SKM-1 treated with dmso at 0.1 percent for 144 hours (cell line): ENCODE measurements at regions not wholly inside any gene's neighbourhood (a gene's known extent, or its start where the extent isn't known, plus 50 kb on each side); places are given as distances from the start of the nearest gene placed in this dataset.
"Not testable (repeated sequence)": the region's sequence is repeated elsewhere in the genome, so short reads cannot be mapped to it uniquely, and the experiment has no call there.

ENCODE experiments used
- DNase-seq: peaks from one replicate; lab custom pipeline; 2025; ENCODE audit not compliant: unreplicated experiment; lab: John Stamatoyannopoulos, UW

DNA sequence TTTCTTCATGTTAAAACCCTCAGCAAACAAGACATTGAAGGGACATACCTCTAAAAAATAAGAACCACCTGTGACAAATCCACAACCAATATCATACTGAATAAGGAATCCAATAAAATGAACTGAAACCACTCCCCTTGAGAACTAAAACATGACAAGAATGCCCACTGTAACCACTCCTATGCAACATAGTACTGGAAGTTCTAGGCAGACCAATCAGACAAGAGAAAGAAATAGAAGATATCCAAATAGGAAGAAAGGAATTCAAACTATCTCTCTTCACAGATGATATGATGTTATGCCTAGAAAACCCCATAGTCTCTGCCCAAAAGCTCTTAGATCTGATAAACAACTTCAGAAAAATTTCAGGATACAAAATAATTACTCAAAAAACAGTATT, 887.7 kb upstream of the CDH18 start:
- DNase-seq = not testable (repeated sequence)

DNA sequence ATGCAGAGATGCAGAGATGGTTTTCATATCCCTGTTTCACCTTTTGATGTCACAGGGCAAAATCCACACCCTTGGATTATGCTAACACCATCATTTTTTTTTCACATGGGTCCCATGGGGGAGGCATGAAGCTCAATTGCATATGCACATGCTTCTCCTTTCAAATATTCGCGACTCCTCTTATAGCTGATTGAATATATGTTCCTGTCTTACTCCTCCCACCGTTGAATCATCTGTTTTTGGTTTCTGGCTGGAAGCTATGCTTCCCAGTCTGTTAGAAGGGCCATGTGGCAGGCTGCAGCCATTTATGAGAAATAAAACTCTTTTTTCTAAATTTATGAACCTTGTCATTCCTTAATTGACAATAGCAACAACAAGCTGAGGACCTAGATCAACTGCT, 877.9 kb upstream of the CDH18 start:
- DNase-seq = not testable (repeated sequence)

GRCh38 chr5:20833081-20833627, 845.2 kb upstream of the CDH18 start:
- no peak for DNase-seq

DNA sequence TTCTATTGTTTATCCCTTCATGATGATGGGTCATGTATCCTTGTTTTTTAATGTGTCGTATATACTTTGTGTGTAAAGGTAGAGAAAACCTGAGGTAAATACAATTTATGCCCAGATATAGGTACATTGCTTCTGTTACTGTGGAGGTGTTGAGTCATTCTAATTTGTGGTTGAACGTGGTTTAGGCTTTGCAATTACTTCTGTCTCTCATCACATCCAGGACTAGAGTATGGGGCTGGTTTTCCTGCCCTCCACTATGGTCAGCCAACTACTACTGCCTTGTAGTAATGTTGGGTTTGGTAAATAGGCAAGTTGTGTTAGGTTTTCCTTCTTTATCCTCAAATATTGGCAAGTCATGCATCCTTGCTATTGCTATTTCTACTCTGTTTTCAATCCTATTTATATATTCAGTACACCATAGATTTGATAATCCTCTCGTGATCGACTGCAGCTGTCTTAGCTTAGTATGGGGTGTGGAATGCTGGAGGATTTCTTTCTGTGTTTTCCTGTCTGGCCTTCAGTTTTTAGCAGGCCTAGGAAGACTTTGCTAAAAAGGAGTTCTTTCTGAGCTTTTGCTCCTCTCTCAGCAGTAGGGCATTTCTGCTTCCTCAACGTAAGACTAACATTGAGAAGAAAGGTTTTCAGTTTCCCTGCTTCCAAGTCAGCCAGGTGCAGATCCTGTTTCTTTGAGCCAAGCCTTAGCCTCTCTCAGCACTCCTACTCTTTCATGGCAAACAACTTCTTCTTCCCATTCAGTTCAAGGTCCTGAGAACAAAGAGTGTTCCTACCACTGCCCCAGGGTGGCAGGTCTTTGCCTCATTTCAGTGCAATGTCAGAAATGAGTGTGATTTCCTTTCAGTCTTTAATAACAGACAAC, 844.4 kb upstream of the CDH18 start:
- no peak for DNase-seq

DNA sequence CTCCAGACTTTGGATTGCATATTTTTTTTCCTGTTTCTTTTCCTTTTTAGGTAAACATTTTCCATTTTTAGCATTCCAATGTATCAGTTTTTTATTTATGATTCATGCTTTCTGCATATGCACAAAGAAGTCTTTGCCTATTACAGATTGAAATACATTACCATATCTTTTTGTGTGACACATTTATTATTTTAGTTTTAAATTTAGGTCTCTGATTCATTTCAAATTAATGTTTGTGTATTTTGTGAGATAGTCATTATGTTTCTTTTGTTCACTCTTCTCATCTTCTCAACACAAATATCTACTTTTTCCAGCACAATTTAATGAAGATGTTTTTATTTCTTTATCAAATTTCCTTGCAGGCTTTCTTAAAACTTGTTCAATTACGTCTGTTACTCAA, 838.0 kb upstream of the CDH18 start:
- not testable (repeated sequence) for DNase-seq

- not testable (repeated sequence) for DNase-seq
Measured at GRCh38 chr5:20797216-20797615, 809.2 kb upstream of the CDH18 start.

DNA sequence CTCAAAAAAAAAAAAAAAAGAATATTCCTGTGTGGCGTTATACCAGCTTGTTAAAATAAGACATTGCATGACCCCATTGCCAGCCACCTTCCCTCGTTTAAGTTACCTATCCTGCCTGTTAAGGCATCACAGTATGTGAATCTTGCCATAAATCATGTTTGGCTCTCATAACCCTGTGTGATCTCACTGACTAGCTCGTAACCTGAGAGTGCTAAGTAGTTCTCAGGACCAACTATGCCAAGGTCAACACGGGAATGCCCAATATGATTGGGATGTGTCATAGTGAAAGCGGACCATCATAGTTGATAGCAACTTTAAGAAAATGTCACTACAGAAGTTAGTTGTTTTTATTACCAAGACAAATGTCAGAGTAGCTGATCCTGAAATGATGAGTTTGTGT, 796.8 kb upstream of the CDH18 start:
- not testable (repeated sequence) for DNase-seq

DNA sequence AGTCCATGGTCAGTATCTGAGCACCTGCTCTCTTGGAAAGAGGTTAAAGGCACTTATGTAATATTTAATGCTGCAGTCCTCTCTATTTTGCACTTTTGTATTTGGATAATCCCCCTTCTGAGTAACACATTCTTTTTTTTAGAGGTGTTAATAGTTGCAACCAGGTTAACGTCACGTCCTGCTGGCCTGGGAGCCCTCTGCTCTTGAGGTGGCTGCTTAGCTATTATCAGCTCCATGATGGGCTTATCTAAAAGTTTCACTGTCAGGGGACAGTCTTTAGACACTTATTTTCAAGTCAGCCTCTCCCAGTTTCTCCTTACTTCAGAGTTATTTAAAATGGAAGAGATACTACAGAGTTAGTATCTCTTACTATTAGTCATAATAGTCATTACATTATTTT, 795.5 kb upstream of the CDH18 start:
- DNase-seq = not testable (repeated sequence)

GRCh38 chr5:20771338-20771737, 783.3 kb upstream of the CDH18 start:
- not testable (repeated sequence) for DNase-seq

DNA sequence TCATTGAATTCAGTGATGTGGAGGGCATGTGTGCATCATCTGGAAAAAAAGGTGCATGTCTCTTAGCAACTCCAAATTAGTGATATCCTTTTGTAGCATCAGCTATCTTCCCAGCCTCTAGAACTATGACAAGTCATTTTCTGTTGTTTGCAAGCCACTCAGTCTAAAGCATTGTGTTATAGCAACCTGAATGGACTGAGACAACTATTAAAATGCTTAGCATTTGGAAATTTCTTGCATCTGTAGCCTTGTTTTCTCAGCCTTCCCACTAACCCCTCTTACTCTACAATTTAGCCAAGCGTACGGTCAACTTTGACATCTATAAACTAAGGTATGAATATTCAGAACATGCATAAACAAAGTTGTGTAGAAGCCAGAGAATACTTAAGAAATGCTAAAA, 777.1 kb upstream of the CDH18 start:
- not testable (repeated sequence) for DNase-seq

DNA sequence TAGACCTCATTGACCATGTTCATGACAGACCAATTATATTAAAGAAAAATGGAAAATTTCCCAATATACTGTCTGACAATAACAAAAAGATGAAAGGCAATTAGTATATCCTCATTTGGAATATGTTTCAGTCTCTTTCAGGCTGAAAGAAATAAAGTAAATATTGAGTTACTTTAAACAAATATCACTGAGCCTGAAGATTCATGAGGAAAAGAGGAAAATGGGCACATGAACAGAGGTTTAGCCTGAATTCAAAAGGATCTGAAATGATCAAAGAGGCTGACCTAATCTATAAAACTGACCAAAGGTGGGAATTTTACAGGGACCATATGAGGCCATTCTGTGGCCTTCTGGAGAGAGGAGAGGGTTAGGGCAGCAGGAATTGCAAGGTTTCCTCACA, 771.5 kb upstream of the CDH18 start:
- DNase-seq = not testable (repeated sequence)

- not testable (repeated sequence) for DNase-seq
Measured at GRCh38 chr5:20752179-20752578, 764.2 kb upstream of the CDH18 start.

DNA sequence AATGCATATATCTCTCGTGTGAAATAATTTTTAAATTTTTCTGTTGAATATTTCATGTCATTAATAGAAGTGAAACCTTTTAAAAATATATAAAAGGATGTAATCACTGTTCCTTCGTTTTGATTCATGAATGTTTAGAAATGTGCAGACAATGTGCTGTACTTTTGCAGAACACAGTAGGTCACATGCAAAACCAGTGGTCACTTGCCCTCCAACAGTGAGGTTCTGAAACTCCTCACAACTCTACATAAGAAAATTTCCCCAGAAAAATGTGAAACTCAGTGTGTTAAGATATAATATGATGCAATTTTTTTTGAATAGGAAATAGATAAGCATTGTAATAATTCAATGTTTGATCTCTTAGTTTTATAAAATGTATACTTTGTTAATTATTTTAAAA, 747.7 kb upstream of the CDH18 start:
- not testable (repeated sequence) for DNase-seq

DNA sequence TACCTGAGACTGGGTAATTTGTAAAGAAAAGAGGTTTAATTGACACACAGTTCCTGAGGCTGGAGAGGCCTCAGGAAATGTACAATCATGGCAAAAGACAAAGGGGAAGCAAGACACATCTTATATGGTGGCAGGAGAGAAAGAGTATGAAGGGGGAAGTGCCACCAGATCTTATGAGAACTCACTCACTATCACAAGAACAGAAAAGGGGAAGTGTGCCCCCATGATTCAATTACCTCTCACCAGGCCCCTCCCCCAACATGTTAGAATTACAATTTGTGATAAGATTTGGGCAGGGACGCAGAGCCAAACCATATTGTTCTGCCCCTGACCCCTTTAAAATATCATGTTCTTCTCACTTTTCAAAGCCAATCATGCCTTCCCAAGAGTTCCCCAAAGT, 744.2 kb upstream of the CDH18 start:
- peak; percentile 25 for DNase-seq

- DNase-seq = not testable (repeated sequence)
Measured at GRCh38 chr5:20721286-20721685, 733.3 kb upstream of the CDH18 start.

DNA sequence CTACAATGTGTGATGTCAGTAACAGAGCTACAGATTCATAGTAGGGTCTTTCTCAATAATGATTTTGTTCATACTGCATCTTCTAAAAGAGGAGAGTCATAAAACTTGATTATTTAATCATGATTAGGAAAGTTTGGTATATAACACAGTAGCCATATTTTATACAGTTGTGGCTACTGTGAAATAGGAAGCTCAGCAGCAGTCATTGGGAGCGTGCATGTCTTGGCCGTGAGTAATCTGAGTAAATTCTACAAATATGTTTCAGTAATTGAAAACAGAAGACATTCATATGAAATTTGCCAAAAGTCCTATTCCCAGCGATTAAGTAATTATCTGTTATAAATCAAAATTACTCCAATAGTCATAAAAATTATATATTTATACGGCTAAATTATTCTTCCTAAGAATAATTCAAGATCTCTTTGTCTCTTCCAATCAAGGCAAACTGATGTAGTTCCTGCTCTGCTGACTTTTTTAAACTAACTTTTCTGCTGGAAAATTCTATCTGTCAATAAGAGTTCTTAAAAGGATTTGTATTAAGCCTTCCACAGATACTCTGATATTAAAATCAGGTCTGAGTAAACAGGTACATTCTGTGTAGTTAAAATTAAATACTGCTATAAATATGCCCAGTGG, 723.6 kb upstream of the CDH18 start:
- not testable (repeated sequence) for DNase-seq

- not testable (repeated sequence) for DNase-seq
Measured at GRCh38 chr5:20707634-20708033, 719.6 kb upstream of the CDH18 start.

DNA sequence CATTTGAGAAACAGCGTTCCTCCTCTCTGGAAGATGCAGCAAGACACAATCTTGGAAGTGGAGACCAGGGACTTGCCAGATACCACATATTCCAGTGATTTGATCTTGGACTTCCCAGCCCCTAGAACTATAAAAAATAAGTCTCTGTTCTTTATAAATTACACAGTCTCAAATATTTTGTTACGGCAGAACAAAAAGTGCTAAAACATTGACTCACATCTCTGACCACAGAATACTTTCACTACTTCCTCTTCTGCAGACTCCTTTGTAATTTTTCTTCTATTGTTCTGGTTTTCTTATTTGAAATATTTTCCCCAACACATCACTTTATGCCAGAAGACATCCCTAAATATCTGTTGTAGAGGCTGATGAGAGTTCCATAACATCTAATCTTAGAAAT, 706.1 kb upstream of the CDH18 start:
- peak; percentile 36 for DNase-seq

DNA sequence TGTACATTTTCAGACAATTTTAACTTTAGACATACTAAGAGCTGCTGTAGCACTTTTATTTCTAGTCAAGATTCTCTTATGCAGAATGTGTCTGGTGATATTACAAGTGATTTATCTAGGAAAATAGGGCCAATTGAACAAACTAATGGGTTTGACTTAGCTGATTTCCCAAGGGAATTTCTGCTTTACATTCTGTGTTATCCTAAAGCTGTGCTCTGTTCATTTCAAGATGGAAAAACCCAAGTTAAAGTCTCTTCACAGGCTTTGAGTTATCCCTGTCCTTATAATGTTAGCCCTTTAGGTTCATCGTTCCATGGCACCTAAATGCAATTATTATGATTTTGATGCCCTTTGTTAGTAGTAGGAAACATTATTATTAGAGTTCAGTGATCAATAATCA, 704.9 kb upstream of the CDH18 start:
- no peak for DNase-seq

- DNase-seq = no peak
Measured at GRCh38 chr5:20683241-20683940, 695.4 kb upstream of the CDH18 start.

GRCh38 chr5:20680718-20681302, 692.8 kb upstream of the CDH18 start:
- no peak for DNase-seq
